Right kidney (tissue), 1 donor: ENCODE measurements at regions not wholly inside any gene's neighbourhood (a gene's known extent, or its start where the extent isn't known, plus 50 kb on each side); places are given as distances from the start of the nearest gene placed in this dataset.

Experiments used
- DNase-seq: peaks from one replicate; pipeline ENCODE4 v3.0.0-alpha.2; 2016

- DNase-seq, result no peak
Measured at GRCh38 chr16:66265556-66266141, 100.8 kb upstream of the CDH5 start.

- DNase-seq, result no peak
Measured at GRCh38 chr16:66265048-66265415, 101.5 kb upstream of the CDH5 start.

- no peak for DNase-seq
Measured at GRCh38 chr16:66264311-66265047, 102.0 kb upstream of the CDH5 start.

- DNase-seq, result no peak
Measured at GRCh38 chr16:66263973-66264310, 102.5 kb upstream of the CDH5 start.

GRCh38 chr16:66263168-66263972, 103.1 kb upstream of the CDH5 start:
- no peak for DNase-seq

- no peak for DNase-seq
Measured at GRCh38 chr16:66262253-66263167, 104.0 kb upstream of the CDH5 start.

- no peak for DNase-seq
Measured at GRCh38 chr16:66261826-66262225, 104.7 kb upstream of the CDH5 start.

- DNase-seq, result no peak
Measured at GRCh38 chr16:66260522-66261254, 105.8 kb upstream of the CDH5 start.

GRCh38 chr16:66258916-66259845, 107.3 kb upstream of the CDH5 start:
- DNase-seq, result no peak

GRCh38 chr16:66256919-66257318, 109.6 kb upstream of the CDH5 start:
- DNase-seq, result no peak

GRCh38 chr16:66255647-66256046, 110.8 kb upstream of the CDH5 start:
- no peak for DNase-seq

- DNase-seq, result no peak
Measured at GRCh38 chr16:66254751-66255150, 111.7 kb upstream of the CDH5 start.

GRCh38 chr16:66254106-66254505, 112.4 kb upstream of the CDH5 start:
- no peak for DNase-seq

GRCh38 chr16:66251476-66252160, 114.9 kb upstream of the CDH5 start:
- no peak for DNase-seq

- no peak for DNase-seq
Measured at GRCh38 chr16:66250686-66251431, 115.6 kb upstream of the CDH5 start.

- DNase-seq, result no peak
Measured at GRCh38 chr16:66247516-66248481, 118.7 kb upstream of the CDH5 start.

GRCh38 chr16:66245868-66246267, 120.6 kb upstream of the CDH5 start:
- no peak for DNase-seq

GRCh38 chr16:66245072-66245471, 121.4 kb upstream of the CDH5 start:
- no peak for DNase-seq
